ENCODE measurements at regions not wholly inside any gene's neighbourhood (a gene's known extent, or its start where the extent isn't known, plus 50 kb on each side); places are given as distances from the start of the nearest gene placed in this dataset.

DNA sequence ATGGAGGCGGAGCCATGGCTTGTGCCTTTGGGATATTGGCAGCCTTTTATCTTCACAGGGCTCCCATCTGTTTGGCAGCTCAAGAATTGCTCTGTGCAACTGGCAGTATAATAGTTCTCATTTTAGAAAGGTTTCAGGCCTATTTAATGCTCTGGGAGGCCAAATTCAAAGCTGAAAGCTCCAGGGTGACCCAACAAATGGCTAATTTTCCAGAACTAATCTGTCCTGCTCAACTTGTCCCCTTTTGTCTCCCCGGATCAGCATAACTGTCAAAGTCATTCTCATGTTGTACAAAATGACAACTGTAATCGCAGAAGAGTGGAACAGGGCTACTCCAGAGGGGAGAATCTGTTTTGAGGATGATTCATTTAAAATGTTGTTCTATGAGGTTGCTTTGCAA, 52.6 kb upstream of the CXCL14 start:
- Histone ChIP-seq H3K4me3 (ENCODE audit: insufficient read depth, low read length) (no peak overlapping the region), H3K36me3 (ENCODE audit: insufficient read depth, low read length) (no peaks in the 10 kb centered on the region), H2AFZ (ENCODE audit: low read length) (no peak overlapping the region), H3K27me3 (ENCODE audit: insufficient read depth, low read length) (no peaks in the 10 kb centered on the region), H3K4me1 (ENCODE audit: insufficient read depth, low read length) (no peaks in the 10 kb centered on the region), H3K27ac (ENCODE audit: low read depth, low read length) (no peak overlapping the region), H3K4me2 (ENCODE audit: insufficient read depth, low read length) (no peak overlapping the region), H3K79me2 (ENCODE audit: insufficient read depth, low read length) (no peaks in the 10 kb centered on the region), H3K9me3 (ENCODE audit: low read depth, low read length) (no peaks in the 10 kb centered on the region), H4K20me1 (ENCODE audit: insufficient read depth, low read length) (no peaks in the 10 kb centered on the region)
- DNase-seq (ENCODE audit: insufficient read length, low spot score, missing footprints): no peak
- TF ChIP-seq, protein P1, sequence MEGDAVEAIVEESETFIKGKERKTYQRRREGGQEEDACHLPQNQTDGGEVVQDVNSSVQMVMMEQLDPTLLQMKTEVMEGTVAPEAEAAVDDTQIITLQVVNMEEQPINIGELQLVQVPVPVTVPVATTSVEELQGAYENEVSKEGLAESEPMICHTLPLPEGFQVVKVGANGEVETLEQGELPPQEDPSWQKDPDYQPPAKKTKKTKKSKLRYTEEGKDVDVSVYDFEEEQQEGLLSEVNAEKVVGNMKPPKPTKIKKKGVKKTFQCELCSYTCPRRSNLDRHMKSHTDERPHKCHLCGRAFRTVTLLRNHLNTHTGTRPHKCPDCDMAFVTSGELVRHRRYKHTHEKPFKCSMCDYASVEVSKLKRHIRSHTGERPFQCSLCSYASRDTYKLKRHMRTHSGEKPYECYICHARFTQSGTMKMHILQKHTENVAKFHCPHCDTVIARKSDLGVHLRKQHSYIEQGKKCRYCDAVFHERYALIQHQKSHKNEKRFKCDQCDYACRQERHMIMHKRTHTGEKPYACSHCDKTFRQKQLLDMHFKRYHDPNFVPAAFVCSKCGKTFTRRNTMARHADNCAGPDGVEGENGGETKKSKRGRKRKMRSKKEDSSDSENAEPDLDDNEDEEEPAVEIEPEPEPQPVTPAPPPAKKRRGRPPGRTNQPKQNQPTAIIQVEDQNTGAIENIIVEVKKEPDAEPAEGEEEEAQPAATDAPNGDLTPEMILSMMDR (IDR thresholded peaks at IDR 0.05; ENCODE audit: extremely low read depth, low read depth, low read length): no peak

DNA sequence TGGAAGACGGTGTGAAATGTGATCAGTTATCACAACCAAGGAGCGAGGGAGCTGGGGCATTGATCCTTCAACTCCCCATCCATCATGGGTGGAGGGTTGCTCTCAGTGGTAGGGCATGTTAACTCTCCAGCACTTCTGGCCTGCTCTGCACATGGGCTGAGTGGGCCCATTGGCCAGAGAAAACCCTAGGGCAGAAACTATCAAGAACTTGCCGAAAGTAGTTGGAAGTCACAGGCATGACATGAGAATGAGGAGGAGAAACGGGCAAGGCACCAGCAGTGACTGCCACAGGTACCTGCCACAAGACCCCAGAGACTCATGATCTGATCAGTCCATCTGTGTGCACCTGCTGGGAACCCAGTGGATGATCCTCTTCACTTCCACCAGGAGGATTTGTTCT, 50.9 kb upstream of the CXCL14 start:
- no peaks in the 10 kb centered on the region for H3K27me3 ChIP-seq (ENCODE audit: insufficient read depth, low read length)
- H3K36me3 ChIP-seq (ENCODE audit: insufficient read depth, low read length): no peaks in the 10 kb centered on the region
- TF ChIP-seq, protein P1 (IDR thresholded peaks at IDR 0.05; ENCODE audit: extremely low read depth, low read depth, low read length): no peak
- no peak overlapping the region for H3K27ac ChIP-seq (ENCODE audit: low read depth, low read length)
- H2AFZ ChIP-seq (ENCODE audit: low read length): no peak overlapping the region
- H3K79me2 ChIP-seq (ENCODE audit: insufficient read depth, low read length): no peaks in the 10 kb centered on the region
- H4K20me1 ChIP-seq (ENCODE audit: insufficient read depth, low read length): no peaks in the 10 kb centered on the region
- H3K4me3 ChIP-seq (ENCODE audit: insufficient read depth, low read length): no peak overlapping the region
- H3K4me1 ChIP-seq (ENCODE audit: insufficient read depth, low read length): no peaks in the 10 kb centered on the region
- no peak overlapping the region for H3K4me2 ChIP-seq (ENCODE audit: insufficient read depth, low read length)
- no peaks in the 10 kb centered on the region for H3K9me3 ChIP-seq (ENCODE audit: low read depth, low read length)
- no peak for DNase-seq (ENCODE audit: insufficient read length, low spot score, missing footprints)

DNA sequence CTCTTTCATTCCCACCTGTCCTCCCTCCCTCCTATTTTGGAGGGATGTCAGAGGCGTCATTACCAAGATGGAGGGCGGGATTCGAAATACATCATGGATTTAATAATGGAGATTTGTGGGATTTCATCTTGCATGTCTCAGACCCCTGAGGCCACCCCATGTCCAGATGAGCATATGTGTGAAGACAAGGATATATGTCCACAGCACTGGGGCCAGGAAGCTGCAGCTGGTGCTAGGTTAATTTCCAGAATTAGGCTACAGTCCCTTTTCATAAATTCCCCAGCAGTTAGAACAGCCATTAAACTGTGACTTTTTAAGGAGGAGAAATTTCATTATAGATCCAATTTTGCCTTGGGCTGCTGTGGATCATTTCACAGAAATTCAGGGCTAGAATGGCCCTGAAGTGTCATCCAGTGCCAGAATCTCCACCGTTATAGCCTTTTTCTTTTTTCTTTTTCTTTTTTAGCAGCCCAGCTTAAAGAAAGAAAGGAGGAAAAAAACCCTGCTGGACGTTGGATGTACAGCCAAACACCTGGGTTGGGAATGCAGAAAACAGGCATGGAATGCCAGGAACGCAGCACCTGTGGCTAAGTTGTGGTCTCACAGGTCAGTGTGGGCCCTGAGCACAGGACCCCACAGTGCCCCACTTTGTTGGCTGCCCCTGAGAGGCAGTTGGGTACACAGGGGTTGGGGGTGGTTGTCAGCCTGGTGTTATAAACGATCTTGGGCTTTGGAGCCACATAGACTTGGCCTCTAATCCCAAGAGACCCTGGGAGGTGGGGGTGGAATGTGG, 50.2 kb upstream of the CXCL14 start:
- Histone ChIP-seq H3K4me1 (ENCODE audit: insufficient read depth, low read length) (no peaks in the 10 kb centered on the region), H3K27me3 (ENCODE audit: insufficient read depth, low read length) (no peaks in the 10 kb centered on the region), H3K36me3 (ENCODE audit: insufficient read depth, low read length) (no peaks in the 10 kb centered on the region), H4K20me1 (ENCODE audit: insufficient read depth, low read length) (no peaks in the 10 kb centered on the region), H2AFZ (ENCODE audit: low read length) (no peak overlapping the region), H3K4me2 (ENCODE audit: insufficient read depth, low read length) (no peak overlapping the region), H3K9me3 (ENCODE audit: low read depth, low read length) (no peaks in the 10 kb centered on the region), H3K79me2 (ENCODE audit: insufficient read depth, low read length) (no peaks in the 10 kb centered on the region), H3K4me3 (ENCODE audit: insufficient read depth, low read length) (no peak overlapping the region), H3K27ac (ENCODE audit: low read depth, low read length) (no peak overlapping the region)
- TF ChIP-seq, protein P1 (IDR thresholded peaks at IDR 0.05; ENCODE audit: extremely low read depth, low read depth, low read length): no peak
- DNase-seq (ENCODE audit: insufficient read length, low spot score, missing footprints): no peak
